IPS-18a (cell line): ENCODE measurements at regions not wholly inside any gene's neighbourhood (a gene's known extent, or its start where the extent isn't known, plus 50 kb on each side); places are given as distances from the start of the nearest gene placed in this dataset.
"Not testable (repeated sequence)": the region's sequence is repeated elsewhere in the genome, so short reads cannot be mapped to it uniquely, and the experiment has no call there.

Experiments used
- H3K27ac ChIP-seq: one replicate; pipeline ENCODE4 v1.5.1; 2013; ENCODE audit warnings: low read length
- H3K27me3 ChIP-seq: one replicate; pipeline ENCODE4 v1.6.1; 2013; ENCODE audit warnings: mild to moderate bottlenecking, low read length; ENCODE audit not compliant: control insufficient read depth, insufficient read depth
- H3K36me3 ChIP-seq: one replicate; pipeline ENCODE4 v1.6.1; 2013; ENCODE audit warnings: low read depth, low read length; ENCODE audit not compliant: control insufficient read depth
- H3K4me1 ChIP-seq: one replicate; pipeline ENCODE4 v1.6.1; 2013; ENCODE audit warnings: low read depth, low read length; ENCODE audit not compliant: control insufficient read depth
- H3K4me3 ChIP-seq: one replicate; pipeline ENCODE4 v1.5.1; 2013; ENCODE audit warnings: low read length
- H3K9ac ChIP-seq: one replicate; pipeline ENCODE4 v1.6.1; 2013; ENCODE audit warnings: mild to moderate bottlenecking, low read length, moderate library complexity
- H3K9me3 ChIP-seq: one replicate; pipeline ENCODE4 v1.6.1; 2013; ENCODE audit warnings: low read depth, low read length; ENCODE audit not compliant: control insufficient read depth

DNA sequence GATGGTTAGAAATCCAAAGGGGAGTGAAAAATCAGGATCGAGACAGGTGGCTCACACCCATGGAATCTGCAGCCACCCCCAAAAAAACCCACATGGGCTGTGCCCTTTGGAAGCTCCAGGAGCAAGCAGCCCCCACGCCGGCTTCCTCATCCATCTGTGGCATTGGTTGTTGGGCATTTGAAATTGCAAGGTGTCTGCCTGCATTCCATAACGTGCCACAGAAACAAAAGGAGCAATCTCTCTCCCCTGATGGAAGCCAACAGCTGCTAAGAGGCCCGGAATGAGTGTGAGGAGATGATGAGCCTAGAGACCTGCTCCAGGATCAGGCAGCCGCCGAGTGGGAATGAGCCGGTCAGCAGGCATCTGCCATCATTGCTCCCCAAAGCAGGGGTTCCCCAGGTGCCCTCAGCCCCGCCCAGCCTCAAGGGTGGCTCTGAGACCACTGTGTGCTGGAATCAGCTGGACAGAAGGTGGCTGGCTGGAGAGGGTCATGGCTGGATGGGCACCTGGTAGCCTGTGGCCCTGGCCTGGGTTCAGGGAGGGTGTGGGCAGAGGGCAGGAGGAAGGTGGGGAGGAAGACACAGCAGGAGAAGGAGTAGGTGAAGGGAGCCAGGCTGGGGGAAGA lies 113.2 kb downstream of the CRLF2 start:
- no peak overlapping the region for H3K4me3 ChIP-seq
- H3K27ac ChIP-seq, result no peak overlapping the region
- H3K9me3 ChIP-seq, result peaks cover 16% of the 10 kb centered on the region
- no peaks in the 10 kb centered on the region for H3K27me3 ChIP-seq
- H3K9ac ChIP-seq, result no peak overlapping the region
- no peaks in the 10 kb centered on the region for H3K4me1 ChIP-seq
- H3K36me3 ChIP-seq, result no peaks in the 10 kb centered on the region

DNA sequence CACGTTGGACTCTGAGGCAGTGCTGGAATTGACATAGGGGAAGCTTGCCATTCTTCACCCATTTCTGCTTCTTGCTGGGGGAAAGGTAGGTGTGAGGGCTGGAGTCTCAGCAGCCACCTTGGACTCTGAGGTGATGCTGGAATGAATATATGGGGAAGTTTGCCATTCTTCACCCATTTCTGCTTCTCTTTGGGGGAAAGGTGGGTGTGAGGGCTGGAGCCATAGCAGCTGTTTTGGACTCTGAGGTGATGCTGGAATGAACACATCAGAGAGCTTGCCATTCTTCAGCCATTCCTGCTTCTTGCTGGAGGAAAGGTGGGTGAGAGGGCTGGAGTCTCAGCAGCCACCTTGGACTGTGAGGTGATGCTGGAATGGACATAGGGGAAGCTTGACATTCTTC lies 115.1 kb downstream of the CRLF2 start:
- H3K4me1 ChIP-seq, result no peaks in the 10 kb centered on the region
- H3K27ac ChIP-seq, result no peak overlapping the region
- H3K36me3 ChIP-seq, result no peaks in the 10 kb centered on the region
- H3K9me3 ChIP-seq, result peaks cover 16% of the 10 kb centered on the region
- H3K9ac ChIP-seq, result no peak overlapping the region
- no peaks in the 10 kb centered on the region for H3K27me3 ChIP-seq
- no peak overlapping the region for H3K4me3 ChIP-seq

DNA sequence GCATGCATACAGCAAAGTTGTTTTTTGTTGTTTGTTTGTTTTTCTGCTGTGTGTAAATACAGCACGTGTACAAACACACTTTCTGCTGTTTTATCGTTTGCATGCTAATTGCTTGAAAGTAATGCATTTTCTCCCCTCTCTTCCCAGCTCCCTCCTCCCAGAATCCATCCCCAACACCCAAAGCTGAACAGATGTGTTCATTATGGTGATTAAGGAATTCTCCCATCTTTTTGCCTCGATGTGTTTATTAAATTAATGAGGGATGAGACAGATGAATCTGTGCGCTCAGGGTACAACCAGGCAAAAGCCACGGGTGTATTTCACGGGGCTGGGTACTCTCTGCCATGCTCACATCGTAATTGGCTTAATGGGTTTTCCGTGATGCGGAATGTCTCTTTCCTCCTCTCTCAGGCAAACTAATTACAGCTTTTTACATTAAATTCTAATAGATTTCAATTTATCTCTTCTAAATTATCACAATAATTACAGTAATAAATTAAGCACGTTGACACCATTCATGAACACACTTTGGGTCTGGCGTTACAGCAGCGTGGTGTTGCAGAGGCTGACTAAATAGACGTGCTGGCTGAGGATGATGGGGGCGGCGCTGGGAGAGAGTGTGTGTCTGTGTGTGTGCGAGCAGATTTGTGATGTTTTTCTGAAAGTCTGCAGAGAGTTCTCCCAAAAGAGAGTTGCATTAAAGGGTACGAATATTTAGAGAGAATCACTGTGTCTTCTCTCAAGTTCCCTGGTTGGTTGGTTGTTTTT lies 117.7 kb downstream of the CRLF2 start:
- peaks cover 13% of the 10 kb centered on the region for H3K9me3 ChIP-seq
- no peaks in the 10 kb centered on the region for H3K4me1 ChIP-seq
- H3K36me3 ChIP-seq, result no peaks in the 10 kb centered on the region
- H3K27me3 ChIP-seq, result no peaks in the 10 kb centered on the region
- no peak overlapping the region for H3K27ac ChIP-seq
- no peak overlapping the region for H3K9ac ChIP-seq
- H3K4me3 ChIP-seq, result no peak overlapping the region

DNA sequence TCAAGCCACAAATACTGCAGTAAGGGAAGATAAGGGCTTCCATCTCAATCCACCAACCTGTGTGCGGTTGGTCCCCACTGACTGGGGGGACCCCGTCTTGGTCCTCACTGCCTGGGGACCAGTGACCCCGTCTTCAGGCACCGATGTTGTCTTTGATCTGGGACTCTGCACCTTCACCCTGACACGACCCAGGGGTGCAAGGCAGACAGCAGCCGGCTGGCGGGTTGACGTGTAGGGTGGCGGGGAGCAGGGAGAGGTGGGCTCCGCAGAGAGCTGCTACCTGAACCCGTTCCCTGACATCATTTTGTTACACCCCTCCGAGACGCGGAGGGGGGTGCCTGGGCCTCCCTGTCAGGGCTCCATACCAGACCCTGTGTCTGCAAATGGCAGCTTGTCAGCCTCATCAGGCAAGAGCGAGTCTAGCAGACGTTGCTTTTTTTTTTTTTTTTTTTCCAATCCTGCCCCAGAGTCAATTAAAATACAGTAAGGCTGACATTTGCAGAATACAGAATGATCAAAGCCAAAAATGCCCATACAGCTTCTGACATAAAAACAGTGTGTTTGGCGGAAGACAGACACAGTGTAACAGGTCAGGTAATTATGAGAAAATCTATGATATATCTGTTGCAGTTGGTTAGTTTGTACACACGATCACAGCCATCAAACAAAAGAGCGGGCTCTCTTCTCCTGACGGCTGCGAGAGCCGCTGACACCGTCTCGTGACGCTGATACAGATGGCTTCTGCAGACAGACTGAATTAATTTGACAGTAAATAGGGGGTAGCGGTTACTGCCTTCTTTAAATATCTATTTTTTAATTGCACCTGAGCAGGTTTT lies 118.6 kb downstream of the CRLF2 start:
- H3K36me3 ChIP-seq, result no peaks in the 10 kb centered on the region
- H3K9ac ChIP-seq, result no peak overlapping the region
- H3K27me3 ChIP-seq, result no peaks in the 10 kb centered on the region
- H3K4me1 ChIP-seq, result no peaks in the 10 kb centered on the region
- peaks cover 13% of the 10 kb centered on the region for H3K9me3 ChIP-seq
- H3K4me3 ChIP-seq, result no peak overlapping the region
- no peak overlapping the region for H3K27ac ChIP-seq

DNA sequence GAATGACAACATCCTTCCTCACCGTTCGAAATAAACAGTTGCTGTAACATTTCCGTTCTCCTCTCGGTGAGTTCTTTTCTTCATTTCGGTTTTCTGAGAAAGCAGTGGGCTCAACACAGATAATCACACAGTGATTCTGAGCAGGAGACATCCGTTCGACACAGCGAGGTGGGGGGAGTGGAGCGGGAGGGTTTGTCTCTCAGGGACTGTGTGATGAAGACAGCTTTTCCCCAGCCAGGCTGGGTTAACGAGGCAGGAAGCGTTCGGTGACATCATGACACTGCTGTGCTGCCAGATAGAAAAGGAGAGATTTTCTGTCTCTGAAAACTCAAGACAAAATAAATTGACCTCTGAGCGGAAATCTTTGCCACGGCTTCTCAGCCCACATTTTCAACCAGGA lies 119.3 kb downstream of the CRLF2 start:
- H3K36me3 ChIP-seq, result no peaks in the 10 kb centered on the region
- H3K27me3 ChIP-seq, result no peaks in the 10 kb centered on the region
- H3K9me3 ChIP-seq, result peaks cover 10% of the 10 kb centered on the region
- no peak overlapping the region for H3K9ac ChIP-seq
- H3K4me3 ChIP-seq, result no peak overlapping the region
- H3K27ac ChIP-seq, result no peak overlapping the region
- no peaks in the 10 kb centered on the region for H3K4me1 ChIP-seq

DNA sequence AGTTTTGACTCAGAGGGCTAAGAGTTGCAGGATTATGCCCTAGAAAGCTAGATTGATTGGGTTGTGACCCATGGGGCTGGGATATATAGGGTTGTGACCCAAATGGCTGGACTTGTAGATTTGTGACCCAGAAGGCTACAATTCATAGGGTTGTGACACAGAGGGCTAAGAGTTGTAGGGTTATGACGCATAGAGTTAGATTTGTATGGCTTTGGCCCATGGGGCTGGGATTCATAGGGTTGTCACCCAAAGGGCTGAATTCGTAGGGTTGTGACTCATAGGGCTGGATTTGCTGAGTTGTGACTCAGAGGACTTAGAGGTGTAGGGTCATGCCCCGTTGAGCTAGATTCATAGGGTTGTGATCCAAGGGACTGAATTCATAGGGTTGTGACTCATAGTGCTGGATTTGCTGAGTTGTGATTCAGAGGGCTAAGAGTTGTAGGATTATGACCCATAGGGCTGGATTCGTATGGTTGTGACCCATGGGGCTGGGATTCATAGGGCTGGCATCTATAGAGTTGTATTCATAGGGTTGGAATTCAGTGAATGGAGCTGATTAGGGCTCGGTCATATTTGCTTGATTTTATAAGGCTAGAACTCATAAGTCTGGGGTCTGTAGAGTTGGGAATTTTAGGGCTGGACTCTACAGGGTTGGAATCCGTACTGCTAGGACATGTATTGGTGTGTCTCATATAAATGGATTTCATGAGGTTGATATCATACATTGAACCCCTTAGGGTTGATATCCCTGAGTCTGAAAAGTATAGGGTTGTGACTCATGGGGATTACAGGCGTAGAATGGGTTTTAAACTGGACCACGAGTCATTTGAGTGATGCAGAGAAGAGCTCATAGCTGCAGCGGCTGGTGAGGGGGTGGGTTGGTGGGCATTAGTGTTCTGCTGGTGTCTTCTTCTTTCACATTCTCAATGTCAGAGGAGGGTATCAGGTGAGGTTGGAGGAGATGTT lies 125.7 kb downstream of the CRLF2 start:
- Histone ChIP-seq H3K27me3 (no peaks in the 10 kb centered on the region), H3K4me3 (no peak overlapping the region), H3K36me3 (no peaks in the 10 kb centered on the region), H3K9ac (no peak overlapping the region), H3K9me3 (peaks cover 6% of the 10 kb centered on the region), H3K4me1 (no peaks in the 10 kb centered on the region), H3K27ac (no peak overlapping the region)

DNA sequence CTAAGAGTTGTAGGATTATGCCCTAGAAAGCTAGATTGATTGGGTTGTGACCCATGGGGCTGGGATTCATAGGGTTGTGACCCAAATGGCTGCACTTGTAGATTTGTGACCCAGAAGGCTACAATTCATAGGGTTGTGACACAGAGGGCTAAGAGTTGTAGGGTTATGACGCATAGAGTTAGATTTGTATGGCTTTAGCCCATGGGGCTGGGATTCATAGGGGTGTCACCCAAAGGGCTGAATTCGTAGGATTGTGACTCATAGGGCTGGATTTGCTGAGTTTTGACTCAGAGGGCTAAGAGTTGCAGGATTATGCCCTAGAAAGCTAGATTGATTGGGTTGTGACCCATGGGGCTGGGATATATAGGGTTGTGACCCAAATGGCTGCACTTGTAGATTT lies 126.6 kb downstream of the CRLF2 start:
- H3K4me1 ChIP-seq, H3K27me3 ChIP-seq, H3K9me3 ChIP-seq, H3K36me3 ChIP-seq, H3K27ac ChIP-seq, H3K4me3 ChIP-seq, H3K9ac ChIP-seq: not testable (repeated sequence)

DNA sequence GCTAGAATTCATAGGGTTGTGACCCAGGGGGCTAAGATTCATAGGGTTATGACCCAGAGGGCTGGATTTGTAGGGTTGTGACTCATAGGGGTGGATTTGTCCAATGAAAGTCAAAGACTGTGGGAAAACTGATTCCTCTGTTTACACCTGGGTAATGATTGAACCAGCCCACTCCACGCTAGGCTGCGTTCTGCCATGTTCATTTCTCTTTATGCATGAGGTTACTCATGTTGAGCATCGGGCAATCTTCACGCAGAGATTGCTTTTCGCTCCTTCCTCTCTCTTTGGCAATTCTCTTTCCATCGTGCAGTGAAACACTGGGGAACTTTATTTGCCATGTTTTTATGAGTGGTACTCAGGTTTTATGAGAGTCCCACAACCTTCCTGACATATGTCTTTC lies 127.8 kb downstream of the CRLF2 start:
- H3K9me3 ChIP-seq, result peaks cover 10% of the 10 kb centered on the region
- no peak overlapping the region for H3K27ac ChIP-seq

DNA sequence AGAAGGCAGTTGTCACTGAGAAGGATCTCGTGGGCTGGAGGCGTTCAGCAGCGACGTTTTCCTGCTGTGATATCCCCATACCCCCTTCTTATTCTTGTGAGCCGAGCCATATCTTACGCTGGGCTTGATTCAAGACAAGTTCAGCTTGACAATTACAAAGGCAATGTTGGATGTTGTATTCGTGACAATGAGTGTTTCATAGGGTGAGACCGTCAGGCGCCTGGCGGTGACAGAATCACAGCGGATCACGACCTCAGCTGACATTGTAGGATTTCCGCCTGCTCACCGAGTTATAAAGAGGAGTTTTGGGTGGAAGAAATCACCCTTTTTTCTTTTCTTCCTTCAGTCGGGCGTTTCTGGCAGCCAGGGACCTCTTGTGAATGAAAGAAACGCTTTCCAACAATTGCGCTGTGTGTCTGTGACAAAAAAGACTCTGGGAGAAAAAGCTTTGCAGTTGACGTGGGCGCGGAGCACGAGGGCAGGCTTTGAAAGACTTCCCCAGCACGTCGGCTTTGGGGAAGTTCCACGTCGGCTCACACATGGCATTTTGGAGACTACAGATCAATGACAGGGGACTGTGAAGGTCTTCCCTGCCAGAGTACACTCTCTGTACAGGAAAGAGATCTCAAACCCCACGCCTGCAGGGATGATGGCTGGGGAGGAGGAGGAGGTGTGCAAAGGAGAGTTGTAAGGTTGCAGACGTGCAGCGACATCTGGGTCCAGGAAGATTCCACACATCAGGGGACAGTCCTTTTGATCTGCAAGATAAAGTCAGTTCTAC lies 135.4 kb downstream of the CRLF2 start:
- peaks cover 7% of the 10 kb centered on the region for H3K9me3 ChIP-seq
- no peaks in the 10 kb centered on the region for H3K36me3 ChIP-seq
- no peaks in the 10 kb centered on the region for H3K4me1 ChIP-seq
- H3K4me3 ChIP-seq, result no peak overlapping the region
- no peak overlapping the region for H3K27ac ChIP-seq
- no peak overlapping the region for H3K9ac ChIP-seq
- no peaks in the 10 kb centered on the region for H3K27me3 ChIP-seq

More for the DNA sequence above, 127.8 kb downstream of the CRLF2 start:
- Histone ChIP-seq H3K36me3 (no peaks in the 10 kb centered on the region), H3K4me1 (no peaks in the 10 kb centered on the region), H3K4me3 (no peak overlapping the region), H3K9ac (no peak overlapping the region), H3K27me3 (no peaks in the 10 kb centered on the region)

DNA sequence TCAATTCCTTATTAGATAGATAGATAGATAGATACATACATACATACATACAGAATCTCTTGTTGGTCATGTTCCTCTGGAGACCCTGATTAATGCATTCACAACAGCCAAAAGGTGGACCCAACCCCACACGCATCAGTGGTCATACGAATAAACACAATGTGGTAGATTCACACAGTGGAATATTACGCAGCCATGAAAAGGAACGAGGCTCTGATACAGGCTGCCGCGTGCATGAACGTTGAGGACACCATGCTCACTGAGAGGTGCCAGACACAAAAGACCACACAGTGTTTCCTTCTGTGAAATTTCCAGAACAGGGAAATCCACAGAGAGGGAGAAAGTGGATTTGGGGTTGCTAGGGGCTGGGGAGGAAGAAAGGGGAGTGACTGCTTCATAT lies 136.7 kb downstream of the CRLF2 start:
- H3K36me3 ChIP-seq, result no peaks in the 10 kb centered on the region
- H3K4me3 ChIP-seq, result no peak overlapping the region

More for the DNA sequence above, 136.7 kb downstream of the CRLF2 start:
- Histone ChIP-seq H3K27me3 (no peaks in the 10 kb centered on the region), H3K27ac (no peak overlapping the region), H3K4me1 (no peaks in the 10 kb centered on the region), H3K9ac (no peak overlapping the region), H3K9me3 (peaks cover 7% of the 10 kb centered on the region)
